ENCODE measurements at regions not wholly inside any gene's neighbourhood (a gene's known extent, or its start where the extent isn't known, plus 50 kb on each side); places are given as distances from the start of the nearest gene placed in this dataset.

GRCh38 chr9:135326141-135326540 lies 153.4 kb upstream of the PPP1R26 start:
- no peak for DNase-seq

GRCh38 chr9:135326633-135327152 lies 152.9 kb upstream of the PPP1R26 start:
- DNase-seq: no peak

DNA sequence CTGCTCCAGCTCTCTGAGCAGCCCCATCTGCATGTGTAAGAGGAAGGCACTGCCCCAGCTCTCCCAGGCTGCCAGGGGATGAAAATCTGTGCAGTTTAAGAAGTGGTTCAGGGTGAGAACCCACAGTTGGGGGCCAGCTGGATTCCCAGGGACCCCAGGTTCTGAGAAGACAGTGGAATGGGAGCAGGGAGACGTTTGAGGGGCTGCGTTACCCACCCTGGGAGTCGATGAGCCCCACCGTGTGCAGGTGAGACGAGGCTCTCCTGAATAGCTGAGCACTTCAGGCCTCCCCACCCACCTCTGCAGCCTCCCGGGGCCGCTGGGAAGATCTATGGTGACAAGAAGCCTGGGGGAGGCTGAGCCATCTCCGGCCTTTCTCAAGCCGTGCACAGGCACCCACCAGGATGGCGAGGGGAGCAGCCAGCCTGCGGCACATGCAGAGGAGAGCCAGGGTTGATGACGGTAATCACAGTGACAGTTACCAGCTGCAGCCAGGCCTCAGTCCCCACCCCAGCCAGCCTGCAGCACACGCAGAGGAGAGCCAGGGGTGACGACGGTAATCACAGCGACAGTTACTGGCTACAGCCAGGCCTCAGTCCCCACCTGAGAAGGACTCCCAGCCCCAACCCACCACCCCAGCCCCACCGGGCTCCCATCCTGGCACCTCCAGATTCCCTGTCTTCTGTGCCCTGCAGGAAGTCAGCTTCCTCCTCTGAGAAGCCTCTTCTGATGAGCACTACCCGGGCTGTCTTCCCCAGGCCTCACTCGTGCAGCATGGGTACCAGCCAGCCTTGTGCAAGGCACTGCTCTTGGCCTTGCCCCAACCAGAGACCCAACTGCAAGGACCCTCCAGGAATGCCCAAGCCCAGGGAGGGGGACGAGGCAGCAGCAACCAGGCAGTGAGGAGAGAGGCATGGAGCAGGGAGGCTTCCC lies 150.8 kb upstream of the PPP1R26 start:
- DNase-seq: no peak

- no peak for DNase-seq
Measured at GRCh38 chr9:135329571-135330306, 149.8 kb upstream of the PPP1R26 start.

GRCh38 chr9:135330307-135330631 lies 149.3 kb upstream of the PPP1R26 start:
- DNase-seq: no peak

GRCh38 chr9:135330685-135331590 lies 148.6 kb upstream of the PPP1R26 start:
- no peak for DNase-seq

DNA sequence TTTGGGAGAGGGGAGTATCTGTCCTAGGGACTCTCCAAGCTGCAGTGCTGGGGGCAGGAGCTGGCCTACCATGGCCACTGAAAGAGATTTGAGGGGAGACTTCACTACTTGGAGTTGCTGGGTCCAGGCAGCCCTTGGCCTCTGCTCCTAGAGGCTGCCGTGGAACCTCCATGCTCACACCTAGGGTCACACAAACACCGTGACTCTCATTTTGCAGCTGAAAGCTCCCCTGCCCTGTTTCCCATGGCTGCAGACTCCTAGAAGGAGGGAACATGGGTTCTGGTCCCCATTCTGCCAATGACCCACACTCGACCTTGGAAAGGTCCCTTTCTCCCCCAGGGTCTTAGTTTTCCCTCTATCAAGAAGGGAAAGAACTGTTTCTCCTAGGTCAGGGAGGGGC lies 147.1 kb upstream of the PPP1R26 start:
- no peak for DNase-seq

DNA sequence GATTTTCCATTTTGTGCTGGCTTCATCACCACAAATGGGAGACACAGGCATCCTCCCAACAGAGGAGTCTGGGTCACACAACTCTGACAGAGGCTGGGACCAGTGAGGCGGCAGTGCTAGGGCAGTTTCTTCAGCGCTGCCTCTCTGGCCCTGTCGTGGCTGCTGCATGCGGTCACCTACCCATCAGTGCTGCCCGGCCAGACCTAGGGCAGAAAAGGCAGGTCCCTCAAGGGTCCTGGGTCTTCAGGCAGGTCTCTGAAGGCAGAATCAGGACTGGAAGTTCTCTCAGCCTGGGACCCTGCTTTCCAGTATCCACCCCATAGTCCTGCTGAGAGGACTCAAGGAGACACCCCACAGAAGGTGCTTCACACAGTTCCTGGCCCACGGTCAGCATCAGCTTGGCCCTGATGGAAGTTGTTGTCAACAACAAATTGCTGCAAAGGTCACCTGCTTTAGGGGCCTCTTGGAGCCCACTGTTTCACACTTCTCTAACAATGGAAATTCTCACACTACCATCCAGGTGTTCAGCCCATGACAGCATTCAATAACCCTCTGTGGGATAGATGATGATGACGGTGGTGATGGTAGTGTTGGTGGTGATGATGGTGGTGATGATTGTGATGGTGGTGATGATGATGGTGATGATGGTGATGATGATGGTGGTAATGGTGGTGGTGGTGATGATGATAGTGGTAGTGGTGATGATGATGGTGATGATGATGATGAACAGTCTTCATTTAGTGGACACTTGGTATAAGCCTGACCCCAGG lies 146.4 kb upstream of the PPP1R26 start:
- DNase-seq: no peak

DNA sequence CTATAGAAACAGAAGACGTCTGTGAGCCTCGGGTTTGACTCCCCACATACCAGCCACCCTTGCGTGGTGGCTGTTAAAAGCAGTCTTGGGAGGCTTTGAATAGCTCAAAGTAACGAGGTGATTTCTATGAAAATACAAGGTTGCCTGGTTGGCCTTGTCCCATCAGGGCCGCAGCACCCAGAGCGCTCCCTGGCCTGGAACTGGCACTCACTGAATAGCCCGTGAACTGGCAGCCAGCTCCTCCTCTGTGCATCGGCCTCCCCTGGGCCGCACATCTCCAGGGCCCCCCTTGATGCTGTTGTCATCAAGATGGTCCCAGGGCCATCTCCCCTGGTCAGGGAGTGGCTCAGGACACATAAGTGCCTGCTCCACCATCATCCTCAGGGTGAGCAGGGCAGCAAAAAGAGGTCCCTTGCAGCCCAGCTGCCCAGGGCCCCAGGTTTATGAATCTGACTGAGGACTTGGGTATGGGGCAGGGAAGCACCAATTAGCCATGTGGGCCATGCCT lies 144.6 kb upstream of the PPP1R26 start:
- no peak for DNase-seq

GRCh38 chr9:135335691-135336181 lies 143.8 kb upstream of the PPP1R26 start:
- DNase-seq: no peak

- no peak for DNase-seq
Measured at GRCh38 chr9:135336722-135337527, 142.7 kb upstream of the PPP1R26 start.

GRCh38 chr9:135338546-135338945 lies 141.0 kb upstream of the PPP1R26 start:
- DNase-seq: no peak

- DNase-seq: no peak
Measured at GRCh38 chr9:135339378-135339973, 140.1 kb upstream of the PPP1R26 start.

DNA sequence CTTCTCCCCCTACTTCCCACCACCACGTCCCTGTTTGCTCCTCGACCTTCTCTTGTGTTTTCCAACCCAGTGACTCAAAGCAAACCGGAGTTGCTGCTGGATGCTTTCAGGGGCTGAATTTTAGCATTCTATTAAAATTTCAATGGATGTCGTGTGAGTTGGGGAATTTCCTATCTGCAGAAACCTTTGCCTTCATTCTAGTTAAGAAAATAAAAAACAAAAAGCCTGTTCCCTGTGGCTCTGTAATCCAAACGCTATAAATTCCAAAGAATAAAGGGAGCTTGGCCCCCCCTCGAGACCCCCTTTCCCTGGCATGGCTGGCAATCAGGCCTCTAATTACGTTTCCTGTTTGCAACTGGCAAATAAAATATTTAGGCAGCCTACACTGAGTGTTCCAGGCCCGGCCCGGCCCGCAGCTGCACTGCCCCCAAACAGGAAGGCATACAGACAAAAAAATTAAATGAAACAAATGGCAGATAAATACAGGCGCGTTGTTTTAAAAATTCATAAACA lies 139.4 kb upstream of the PPP1R26 start:
- no peak for DNase-seq

DNA sequence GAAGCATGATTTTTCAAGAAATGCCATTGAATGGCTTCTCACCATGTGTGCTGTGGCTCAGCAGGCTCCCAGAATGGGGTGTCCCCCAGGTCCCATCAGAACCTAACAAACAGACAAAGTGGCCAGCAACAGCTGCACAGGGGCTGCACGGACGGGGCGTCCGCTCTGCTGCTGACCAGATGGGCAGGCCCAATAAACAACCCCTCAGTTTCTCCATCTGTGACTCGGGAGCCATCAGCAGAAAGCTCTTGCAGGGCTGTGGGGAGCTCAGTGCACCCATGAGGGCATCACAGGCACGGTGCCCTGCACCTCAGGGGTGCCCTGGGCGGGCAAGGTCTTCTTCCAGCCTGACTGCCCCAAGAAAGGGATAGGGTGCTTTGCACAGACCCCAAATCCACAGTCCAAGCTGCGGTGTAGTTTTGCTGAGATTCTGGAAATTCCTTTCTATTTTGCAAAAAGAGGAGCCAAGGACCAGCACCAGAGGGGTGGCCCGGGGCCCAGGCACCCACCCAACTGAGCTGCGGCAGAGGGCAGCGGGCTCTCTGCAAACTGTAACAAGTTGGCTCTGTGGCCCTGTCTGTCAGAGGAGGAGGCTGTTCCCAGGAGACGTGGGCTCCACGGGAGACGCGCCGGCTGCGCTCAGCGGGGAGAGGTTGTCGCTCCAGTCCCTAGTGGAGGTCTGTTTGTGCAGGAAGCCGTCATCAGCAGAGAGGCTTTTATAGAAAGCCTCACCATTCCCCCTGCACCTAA lies 138.7 kb upstream of the PPP1R26 start:
- DNase-seq: no peak

DNA sequence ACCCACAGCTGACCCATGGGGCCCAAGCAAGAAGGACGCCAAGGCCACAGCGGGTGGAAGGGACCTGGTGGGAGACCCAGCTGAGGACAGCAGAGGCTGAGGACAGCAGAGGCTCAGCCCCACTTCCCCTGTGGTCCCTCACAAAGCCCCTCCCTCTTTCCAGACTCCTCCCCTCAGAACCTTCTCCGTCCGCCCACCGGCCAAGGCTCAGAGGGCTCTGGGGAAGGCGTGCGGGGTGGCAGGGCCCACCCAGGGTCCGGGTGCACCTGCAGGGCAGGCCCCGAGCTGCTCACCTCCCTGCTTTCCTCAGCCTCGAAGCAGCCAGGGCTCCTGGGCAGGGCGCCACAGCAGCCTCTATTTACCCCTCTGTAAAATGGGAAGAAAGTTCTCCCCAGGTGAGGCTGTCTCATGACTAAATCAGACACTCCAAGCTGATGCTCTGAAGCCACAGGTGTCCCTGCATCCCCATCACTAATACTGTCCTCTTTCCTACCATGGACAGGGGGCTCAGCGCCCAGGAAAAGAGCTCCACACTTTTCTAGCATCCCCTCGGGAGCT lies 137.9 kb upstream of the PPP1R26 start:
- DNase-seq: no peak

DNA sequence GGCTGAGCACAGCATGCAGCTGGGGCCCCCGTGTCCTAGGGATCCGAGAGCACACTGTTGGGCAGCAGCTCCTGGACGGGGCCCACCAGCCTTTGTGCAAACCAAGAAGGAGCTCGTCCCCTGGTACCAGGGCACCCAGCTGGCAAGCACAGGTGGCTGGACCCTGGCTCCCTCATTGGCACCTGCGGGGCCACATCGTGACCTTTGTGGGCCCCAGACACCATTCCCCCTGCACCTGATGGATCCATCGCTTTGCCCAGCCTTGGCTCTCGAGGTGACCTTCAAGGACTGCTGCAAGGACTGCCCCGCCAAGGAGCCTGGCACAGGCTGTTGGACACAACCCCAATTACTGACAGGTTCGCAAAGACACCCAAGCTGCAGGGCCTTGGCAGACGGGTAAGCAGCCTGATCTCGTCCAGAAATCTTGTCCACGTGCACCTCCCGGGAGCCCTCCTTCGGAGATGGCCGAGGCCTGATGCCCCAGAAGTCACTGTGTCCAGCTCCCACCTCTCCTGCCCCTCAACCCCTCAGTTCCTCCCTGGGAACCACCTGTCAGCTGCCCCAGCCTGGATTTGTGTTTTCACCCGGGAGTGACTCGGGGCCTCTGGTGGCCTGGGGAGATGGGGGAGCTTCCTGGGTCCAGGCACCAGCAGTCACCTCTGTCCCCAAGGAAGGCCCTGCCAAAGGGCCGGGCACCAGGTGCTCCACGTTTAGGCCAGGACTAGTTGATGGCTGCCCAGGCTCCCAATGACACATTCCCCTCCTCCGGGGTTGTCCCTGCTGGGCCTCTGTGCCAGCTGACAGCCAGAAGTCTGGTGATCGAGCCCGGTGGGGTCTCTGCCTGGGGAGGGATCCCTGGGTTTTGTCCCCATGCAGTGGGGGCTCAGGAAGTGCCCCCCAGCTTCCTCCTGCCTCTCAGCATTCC lies 137.1 kb upstream of the PPP1R26 start:
- DNase-seq: no peak

DNA sequence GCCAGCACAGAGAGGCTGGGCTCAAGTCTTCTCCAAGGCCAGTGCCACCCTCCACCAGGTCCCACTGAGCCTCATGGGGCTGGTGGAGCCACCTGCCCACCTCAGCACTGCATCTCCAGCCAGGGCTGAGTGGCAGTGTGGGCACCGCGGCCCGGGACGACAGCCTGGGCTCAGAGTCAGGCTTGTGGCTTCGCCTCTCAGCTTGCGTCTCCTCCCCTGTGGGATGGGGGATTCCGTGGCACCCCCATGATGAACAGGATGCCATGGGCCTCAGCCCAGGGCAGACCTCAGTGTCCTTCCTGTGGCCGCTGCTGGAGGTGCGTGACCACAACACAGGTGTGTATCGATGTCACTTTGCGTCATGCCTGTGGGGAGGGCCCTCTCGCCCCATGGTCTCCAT lies 136.4 kb upstream of the PPP1R26 start:
- no peak for DNase-seq
